Cardiac fibroblast (primary cell): ENCODE measurements at regions not wholly inside any gene's neighbourhood (a gene's known extent, or its start where the extent isn't known, plus 50 kb on each side); places are given as distances from the start of the nearest gene placed in this dataset.

ENCODE experiments used
- DNase-seq, 2 donors: peaks; one replicate each; pipeline versions ENCODE4 v3.0.0 to v3.0.0-alpha.2; 2010; ENCODE audit warnings: low read depth in 2 of 2
- H3K4me3 ChIP-seq, 2 donors: replicated peaks in 1 of 2; 1 replicate in 1 of 2; 2 replicates in 1 of 2; pipeline ENCODE4 v1.5.1; 2011; ENCODE audit warnings: low read depth in 2 of 2, low read length in 2 of 2, mild to moderate bottlenecking in 2 of 2, moderate library complexity in 1 of 2
- CTCF ChIP-seq: IDR thresholded peaks from one replicate; pipeline ENCODE4 v1.5.1; 2011; ENCODE audit warnings: low read depth, mild to moderate bottlenecking, low read length, inconsistent platforms

GRCh38 chr16:17632667-17633066, 161.9 kb upstream of the XYLT1 start:
- no peak for TF ChIP-seq CTCF
- no peak for DNase-seq
- no peak overlapping the region for H3K4me3 ChIP-seq

- TF ChIP-seq CTCF = no peak
- no peak for DNase-seq
- no peak overlapping the region for H3K4me3 ChIP-seq
Observed at GRCh38 chr16:17629936-17630335, 159.2 kb upstream of the XYLT1 start.

- DNase-seq = no peak
- no peak overlapping the region for H3K4me3 ChIP-seq
- TF ChIP-seq CTCF = no peak
Observed at GRCh38 chr16:17628983-17629382, 158.2 kb upstream of the XYLT1 start.

GRCh38 chr16:17622366-17622765, 151.6 kb upstream of the XYLT1 start:
- no peak for DNase-seq
- TF ChIP-seq CTCF = no peak
- H3K4me3 ChIP-seq = no peak overlapping the region

GRCh38 chr16:17619261-17619660, 148.5 kb upstream of the XYLT1 start:
- no peak for DNase-seq
- no peak overlapping the region for H3K4me3 ChIP-seq
- no peak for TF ChIP-seq CTCF

GRCh38 chr16:17617021-17617552, 146.3 kb upstream of the XYLT1 start:
- no peak overlapping the region for H3K4me3 ChIP-seq
- TF ChIP-seq CTCF = no peak
- DNase-seq = no peak

GRCh38 chr16:17612336-17612735, 141.6 kb upstream of the XYLT1 start:
- DNase-seq = no peak
- no peak overlapping the region for H3K4me3 ChIP-seq
- no peak for TF ChIP-seq CTCF
